PC-3 (cell line): ENCODE measurements at regions not wholly inside any gene's neighbourhood (a gene's known extent, or its start where the extent isn't known, plus 50 kb on each side); places are given as distances from the start of the nearest gene placed in this dataset.
"Not testable (repeated sequence)": the region's sequence is repeated elsewhere in the genome, so short reads cannot be mapped to it uniquely, and the experiment has no call there.

Experiments
- CTCF ChIP-seq: fragments of 300-600 bp; sonication (generic); conservative IDR thresholded peaks from 2 replicates; pipeline ENCODE4 v1.5.1; 2017; ENCODE audit warnings: antibody characterized with exemption, low read depth, mild to moderate bottlenecking, low read length
- EZH2 ChIP-seq: fragments of 300-600 bp; sonication (generic); IDR thresholded peaks from one replicate; pipeline ENCODE4 v1.6.1; 2017; ENCODE audit warnings: antibody characterized with exemption, mild to moderate bottlenecking, low read length; ENCODE audit not compliant: unreplicated experiment
- EZH2phosphoT487 ChIP-seq: fragments of 300-600 bp; sonication (generic); IDR thresholded peaks from 2 replicates; pipeline ENCODE4 v1.6.1; 2018; ENCODE audit warnings: mild to moderate bottlenecking, antibody characterized with exemption, low read length, borderline replicate concordance

- not testable (repeated sequence) for TF ChIP-seq CTCF, EZH2, EZH2phosphoT487
Measured at GRCh38 chr9:29628856-29629255, 2055.6 kb upstream of the C9orf72 start.
